Thoracic aorta (tissue), 2 donors: ENCODE measurements at regions not wholly inside any gene's neighbourhood (a gene's known extent, or its start where the extent isn't known, plus 50 kb on each side); places are given as distances from the start of the nearest gene placed in this dataset.

Experiments
- ATAC-seq: fragments of 150-250 bp; one replicate; pipeline ENCODE4 v1.8.0; 2017; ENCODE audit warnings: low read depth; ENCODE audit not compliant: insufficient number of reproducible peaks, low FRiP score
- DNase-seq: peaks from one replicate; pipeline ENCODE4 v3.0.0-alpha.2; 2020; ENCODE audit warnings: low spot score
- H3K27ac ChIP-seq, 2 donors: fragments of 200-600 bp; sonication (generic); 1 replicate in 1 of 2; 2 replicates in 1 of 2; pipeline ENCODE4 v1.5.1; 2016; ENCODE audit warnings: mild to moderate bottlenecking in 2 of 2, moderate library complexity in 2 of 2
- H3K27me3 ChIP-seq: fragments of 200-600 bp; sonication (generic); replicated peaks from 2 replicates; pipeline ENCODE4 v1.6.0; 2016; ENCODE audit warnings: mild to moderate bottlenecking; ENCODE audit not compliant: insufficient read depth
- H3K36me3 ChIP-seq: fragments of 200-600 bp; sonication (generic); one replicate; pipeline ENCODE4 v1.5.1; 2016
- H3K4me1 ChIP-seq, 2 donors: fragments of 200-600 bp; sonication (generic); 1 replicate in 1 of 2; 2 replicates in 1 of 2; pipeline versions ENCODE4 v1.5.1 to v1.6.0; 2016; ENCODE audit warnings: low read depth in 2 of 2, mild to moderate bottlenecking in 1 of 2; ENCODE audit not compliant: control insufficient read depth in 1 of 2
- H3K4me3 ChIP-seq: fragments of 200-600 bp; sonication (generic); 2 replicates; pipeline ENCODE4 v1.5.1; 2016; ENCODE audit warnings: mild to moderate bottlenecking
- H3K9me3 ChIP-seq: fragments of 200-600 bp; sonication (generic); 2 replicates; pipeline ENCODE4 v1.5.1; 2016
- TF ChIP-seq, protein P1 (sequence below): fragments of 200-600 bp; sonication (generic); IDR thresholded peaks from one replicate; pipeline ENCODE4 v1.5.1; 2019; ENCODE audit warnings: antibody characterized with exemption

DNA sequence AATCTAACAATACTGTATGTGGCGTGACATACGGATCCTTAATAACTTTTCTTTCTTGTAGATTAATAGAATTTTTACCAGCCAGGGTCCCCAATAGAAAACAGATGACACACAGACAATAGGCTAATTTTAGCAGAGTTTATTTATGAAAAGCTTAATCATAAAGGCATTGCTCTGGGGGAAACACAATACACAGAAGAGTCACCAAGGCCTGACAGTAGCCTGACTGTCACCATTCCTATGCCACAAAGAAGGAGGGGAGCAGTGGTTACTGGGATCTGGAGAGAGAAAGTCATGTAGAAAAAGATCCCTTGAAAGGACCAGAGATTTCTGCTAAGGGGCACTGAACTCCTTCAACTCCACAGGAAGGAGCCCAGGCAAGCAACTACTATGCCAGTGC, 139.5 kb downstream of the METTL4 start:
- Histone ChIP-seq H3K27me3 (no peaks in the 10 kb centered on the region), H3K4me3 (no peak overlapping the region), H3K36me3 (no peaks in the 10 kb centered on the region), H3K4me1 (no peaks in the 10 kb centered on the region), H3K27ac (no peak overlapping the region), H3K9me3 (peaks cover 4% of the 10 kb centered on the region)
- ATAC-seq = no peak
- TF ChIP-seq, protein P1, sequence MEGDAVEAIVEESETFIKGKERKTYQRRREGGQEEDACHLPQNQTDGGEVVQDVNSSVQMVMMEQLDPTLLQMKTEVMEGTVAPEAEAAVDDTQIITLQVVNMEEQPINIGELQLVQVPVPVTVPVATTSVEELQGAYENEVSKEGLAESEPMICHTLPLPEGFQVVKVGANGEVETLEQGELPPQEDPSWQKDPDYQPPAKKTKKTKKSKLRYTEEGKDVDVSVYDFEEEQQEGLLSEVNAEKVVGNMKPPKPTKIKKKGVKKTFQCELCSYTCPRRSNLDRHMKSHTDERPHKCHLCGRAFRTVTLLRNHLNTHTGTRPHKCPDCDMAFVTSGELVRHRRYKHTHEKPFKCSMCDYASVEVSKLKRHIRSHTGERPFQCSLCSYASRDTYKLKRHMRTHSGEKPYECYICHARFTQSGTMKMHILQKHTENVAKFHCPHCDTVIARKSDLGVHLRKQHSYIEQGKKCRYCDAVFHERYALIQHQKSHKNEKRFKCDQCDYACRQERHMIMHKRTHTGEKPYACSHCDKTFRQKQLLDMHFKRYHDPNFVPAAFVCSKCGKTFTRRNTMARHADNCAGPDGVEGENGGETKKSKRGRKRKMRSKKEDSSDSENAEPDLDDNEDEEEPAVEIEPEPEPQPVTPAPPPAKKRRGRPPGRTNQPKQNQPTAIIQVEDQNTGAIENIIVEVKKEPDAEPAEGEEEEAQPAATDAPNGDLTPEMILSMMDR = no peak
- DNase-seq = no peak

DNA sequence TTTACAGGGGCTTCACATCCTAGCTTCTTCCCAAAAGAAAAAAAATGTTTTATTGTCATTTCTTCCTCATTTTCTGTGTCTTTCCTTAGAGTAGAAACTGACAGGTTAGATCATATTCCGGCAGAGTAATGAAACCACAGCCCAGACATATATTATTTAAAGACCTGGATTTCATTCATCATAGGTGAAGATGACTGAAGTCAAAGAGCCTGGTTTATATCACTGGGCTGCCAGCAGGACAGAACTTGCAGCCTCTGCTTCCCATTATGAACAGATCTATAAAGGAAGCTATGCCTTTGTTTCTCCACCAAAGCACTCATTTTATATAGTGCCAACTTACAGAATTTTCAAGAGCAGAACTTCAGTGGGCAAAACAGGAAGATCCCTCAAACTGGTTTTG, 137.9 kb downstream of the METTL4 start:
- ATAC-seq (no peak), DNase-seq (no peak)
- peaks cover 4% of the 10 kb centered on the region for H3K9me3 ChIP-seq
- H3K27ac ChIP-seq = no peak overlapping the region
- no peak overlapping the region for H3K4me3 ChIP-seq
- no peaks in the 10 kb centered on the region for H3K4me1 ChIP-seq
- H3K36me3 ChIP-seq = no peaks in the 10 kb centered on the region
- TF ChIP-seq, protein P1 = no peak
- no peaks in the 10 kb centered on the region for H3K27me3 ChIP-seq

DNA sequence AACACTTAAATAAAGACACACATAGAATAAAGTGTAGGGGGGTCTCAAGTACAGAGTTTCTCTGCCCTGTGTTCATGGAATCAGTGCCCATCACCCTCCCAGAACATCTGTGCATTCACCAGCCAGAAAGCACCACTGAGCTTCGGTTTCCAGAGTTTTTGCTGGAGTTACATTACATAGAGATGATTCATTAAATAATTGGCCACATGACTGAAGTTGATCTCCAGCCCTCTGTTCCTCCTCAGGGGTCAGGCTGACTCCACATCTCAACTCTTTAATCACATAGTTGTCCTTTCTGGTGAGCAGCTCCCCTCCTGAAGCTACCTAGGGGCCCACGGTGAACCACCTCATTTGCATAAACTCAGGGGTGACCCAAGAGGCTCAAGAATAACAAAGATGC, 129.8 kb downstream of the METTL4 start:
- DNase-seq = no peak

DNA sequence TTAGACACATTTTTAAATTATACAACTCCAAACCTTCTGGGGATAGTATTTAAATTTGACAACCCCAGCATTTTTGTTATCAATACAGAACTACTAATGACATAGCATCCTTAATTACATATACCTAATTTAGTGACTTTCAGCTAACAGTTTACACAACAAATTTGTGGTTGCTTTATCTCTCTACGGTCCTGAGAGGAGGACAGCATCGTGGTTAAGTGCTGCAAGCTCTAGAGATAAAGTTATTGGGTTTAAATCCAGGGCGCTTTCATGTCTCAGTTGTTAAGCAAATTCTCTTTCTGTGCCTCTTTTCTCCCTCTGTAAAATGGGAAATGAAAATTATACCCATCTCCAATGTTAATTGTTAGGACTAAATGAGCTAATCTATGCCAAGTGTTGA, 129.3 kb downstream of the METTL4 start:
- Histone ChIP-seq H3K9me3 (no peaks in the 10 kb centered on the region), H3K36me3 (no peaks in the 10 kb centered on the region), H3K27me3 (no peaks in the 10 kb centered on the region), H3K27ac (no peak overlapping the region), H3K4me1 (no peaks in the 10 kb centered on the region), H3K4me3 (no peak overlapping the region)
- TF ChIP-seq, protein P1 = no peak
- DNase-seq (no peak), ATAC-seq (no peak)

More for the DNA sequence above, 129.8 kb downstream of the METTL4 start:
- no peak for ATAC-seq
- no peak overlapping the region for H3K27ac ChIP-seq
- H3K4me1 ChIP-seq = no peaks in the 10 kb centered on the region
- H3K9me3 ChIP-seq = no peaks in the 10 kb centered on the region
- H3K27me3 ChIP-seq = no peaks in the 10 kb centered on the region
- no peak overlapping the region for H3K4me3 ChIP-seq
- H3K36me3 ChIP-seq = no peaks in the 10 kb centered on the region
- TF ChIP-seq, protein P1 = no peak

DNA sequence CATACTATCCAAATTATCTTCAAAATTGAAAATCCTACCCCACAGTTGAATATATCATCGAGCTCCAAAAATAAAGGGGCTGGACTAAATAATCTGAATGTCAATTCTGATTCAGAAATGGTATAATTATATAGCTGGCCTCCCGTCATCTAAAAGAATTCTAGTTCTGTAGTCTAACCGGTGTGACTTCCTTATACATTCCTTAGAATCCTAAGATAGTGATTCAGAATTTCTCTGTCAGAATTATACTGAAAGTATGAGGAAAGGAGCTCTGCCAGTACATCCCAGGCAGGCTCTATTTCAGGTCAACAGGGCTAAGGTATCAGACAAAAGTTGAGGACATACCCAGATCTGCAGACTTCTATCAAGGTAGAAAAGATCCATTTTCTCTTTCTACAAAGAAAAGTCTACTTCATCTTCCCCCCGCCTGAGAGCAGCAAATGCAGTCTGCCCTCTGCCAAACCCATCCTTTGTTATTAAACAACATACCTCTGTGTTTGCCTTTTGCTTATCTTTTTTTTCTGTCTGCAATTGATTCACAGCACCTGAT, 128.5 kb downstream of the METTL4 start:
- DNase-seq (no peak), ATAC-seq (no peak)
- no peaks in the 10 kb centered on the region for H3K36me3 ChIP-seq
- H3K27ac ChIP-seq = no peak overlapping the region
- no peak overlapping the region for H3K4me3 ChIP-seq
- no peaks in the 10 kb centered on the region for H3K4me1 ChIP-seq
- H3K9me3 ChIP-seq = no peaks in the 10 kb centered on the region
- TF ChIP-seq, protein P1 = no peak
- no peaks in the 10 kb centered on the region for H3K27me3 ChIP-seq
